ENCODE measurements at regions not wholly inside any gene's neighbourhood (a gene's known extent, or its start where the extent isn't known, plus 50 kb on each side); places are given as distances from the start of the nearest gene placed in this dataset.

GRCh38 chr2:183946193-183946592, 652.1 kb upstream of the ZNF804A start:
- H3K4me3 ChIP-seq (replicated peaks in 1 of 3; ENCODE audit: insufficient read depth in 1 of 3, low read depth in 1 of 3, low read length in 3 of 3), result no peak overlapping the region
- DNase-seq (ENCODE audit: low read depth, low spot score) (no peak), FAIRE-seq (no peak)
- intact Hi-C loops (cut with micrococcal nuclease), result no loop called here
- no TSS peak for BruUV-seq (replicated peaks)
- no peaks in the 10 kb centered on the region for H3K27me3 ChIP-seq (ENCODE audit: control insufficient read depth in 2 of 2, insufficient read depth in 2 of 2, low read length in 2 of 2)
- no peaks in the 10 kb centered on the region for H3K36me3 ChIP-seq (ENCODE audit: control insufficient read depth in 2 of 2, extremely low read depth in 1 of 2, insufficient read depth in 2 of 2, low read length in 2 of 2)
- H3K9me3 ChIP-seq (replicated peaks; ENCODE audit: control insufficient read depth, insufficient read depth, low read length), result no peaks in the 10 kb centered on the region
- H3K4me1 ChIP-seq (ENCODE audit: control insufficient read depth, extremely low read depth, insufficient read depth, low read length), result no peaks in the 10 kb centered on the region
- no peak for TF ChIP-seq POLR2AphosphoS5 (IDR thresholded peaks at IDR 0.05; ENCODE audit: insufficient read depth, low read depth, low read length)
- TF ChIP-seq EZH2 (IDR thresholded peaks at IDR 0.05; ENCODE audit: borderline replicate concordance, low read depth, low read length, severe bottlenecking), result no peak
- TF ChIP-seq MYC (IDR thresholded peaks at IDR 0.05; ENCODE audit: low read depth, low read length), result no peak
- no peak for TF ChIP-seq MAX (IDR thresholded peaks at IDR 0.05; ENCODE audit: insufficient read depth, insufficient read length)
- no peak for TF ChIP-seq GATA2 (IDR thresholded peaks at IDR 0.05; ENCODE audit: insufficient read depth, insufficient read length, low read depth, low read length)
- TF ChIP-seq, protein P1, sequence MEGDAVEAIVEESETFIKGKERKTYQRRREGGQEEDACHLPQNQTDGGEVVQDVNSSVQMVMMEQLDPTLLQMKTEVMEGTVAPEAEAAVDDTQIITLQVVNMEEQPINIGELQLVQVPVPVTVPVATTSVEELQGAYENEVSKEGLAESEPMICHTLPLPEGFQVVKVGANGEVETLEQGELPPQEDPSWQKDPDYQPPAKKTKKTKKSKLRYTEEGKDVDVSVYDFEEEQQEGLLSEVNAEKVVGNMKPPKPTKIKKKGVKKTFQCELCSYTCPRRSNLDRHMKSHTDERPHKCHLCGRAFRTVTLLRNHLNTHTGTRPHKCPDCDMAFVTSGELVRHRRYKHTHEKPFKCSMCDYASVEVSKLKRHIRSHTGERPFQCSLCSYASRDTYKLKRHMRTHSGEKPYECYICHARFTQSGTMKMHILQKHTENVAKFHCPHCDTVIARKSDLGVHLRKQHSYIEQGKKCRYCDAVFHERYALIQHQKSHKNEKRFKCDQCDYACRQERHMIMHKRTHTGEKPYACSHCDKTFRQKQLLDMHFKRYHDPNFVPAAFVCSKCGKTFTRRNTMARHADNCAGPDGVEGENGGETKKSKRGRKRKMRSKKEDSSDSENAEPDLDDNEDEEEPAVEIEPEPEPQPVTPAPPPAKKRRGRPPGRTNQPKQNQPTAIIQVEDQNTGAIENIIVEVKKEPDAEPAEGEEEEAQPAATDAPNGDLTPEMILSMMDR (IDR thresholded peaks at IDR 0.05; ENCODE audit: extremely low read depth in 1 of 2, insufficient read depth in 1 of 2, low read depth in 1 of 2, low read length in 2 of 2), result no peak
- no peak for TF ChIP-seq POLR2A (IDR thresholded peaks at IDR 0.05; ENCODE audit: low read depth, low read length)
- no peak for TF ChIP-seq FOS (IDR thresholded peaks at IDR 0.05; ENCODE audit: borderline replicate concordance, insufficient read depth, low read length)
- TF ChIP-seq JUN (IDR thresholded peaks at IDR 0.05; ENCODE audit: borderline replicate concordance, insufficient read depth, insufficient read length, low read depth), result no peak
- no peak overlapping the region for H3K4me2 ChIP-seq (ENCODE audit: insufficient read depth, low read length)
- no peak overlapping the region for H3K27ac ChIP-seq (ENCODE audit: insufficient read depth, low read depth, low read length)
- ChIA-PET POLR2A (no interaction called here), CTCF (interaction anchor here (0.6 kb wide), 1 partner anchor 9 kb away, joined by 3 read pairs; no protein-coding TSS in a partner anchor)
- H4K20me1 ChIP-seq (replicated peaks; ENCODE audit: control insufficient read depth, extremely low read depth, insufficient read depth, low read length), result no peaks in the 10 kb centered on the region
- dilution Hi-C loops (cut with MboI; ENCODE audit: extremely low pct_ligation_motif_present, low sequenced_read_pairs), result no loop called here
- no peak overlapping the region for H2AFZ ChIP-seq (ENCODE audit: low read depth, low read length)
- no peak overlapping the region for H3K9ac ChIP-seq (replicated peaks; ENCODE audit: extremely low read depth, insufficient read depth, low read length)
- H3K79me2 ChIP-seq (ENCODE audit: control insufficient read depth, insufficient read depth, low read length), result no peaks in the 10 kb centered on the region
- H3K9me1 ChIP-seq (replicated peaks; ENCODE audit: control insufficient read depth, extremely low read depth, insufficient read depth, low read length), result no peaks in the 10 kb centered on the region

Data from endothelial cell of umbilical vein (primary cell).